ENCODE measurements at regions not wholly inside any gene's neighbourhood (a gene's known extent, or its start where the extent isn't known, plus 50 kb on each side); places are given as distances from the start of the nearest gene placed in this dataset.
"Not testable (repeated sequence)": the region's sequence is repeated elsewhere in the genome, so short reads cannot be mapped to it uniquely, and the experiment has no call there.

GRCh38 chr3:102906818-102907217 is 472.0 kb downstream of the ZPLD1 start:
- DNase-seq (ENCODE audit: low read depth in 2 of 2), result no peak

DNA sequence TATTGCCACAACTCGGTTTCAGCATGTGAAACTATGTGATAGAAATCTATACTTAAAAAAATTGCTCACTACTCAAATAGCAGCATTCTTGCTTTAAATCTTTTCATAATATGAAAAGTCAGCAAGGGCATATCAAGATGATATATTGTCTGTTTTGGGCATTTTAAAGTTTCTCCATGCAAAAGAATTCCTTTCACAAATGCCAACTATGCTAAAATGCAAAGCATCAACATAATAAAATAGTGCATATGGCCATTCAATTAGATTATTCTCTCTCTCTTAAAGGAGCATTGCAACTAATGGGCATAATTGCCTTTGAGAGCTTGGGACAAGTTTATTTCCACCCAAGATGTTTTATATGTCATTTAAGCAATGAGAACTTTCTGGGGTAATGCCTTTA is 475.1 kb downstream of the ZPLD1 start:
- DNase-seq (ENCODE audit: low read depth in 2 of 2), result no peak

- DNase-seq (ENCODE audit: low read depth in 2 of 2), result no peak
Observed at GRCh38 chr3:102916532-102916931, 481.7 kb downstream of the ZPLD1 start.

GRCh38 chr3:102926618-102927017 is 491.8 kb downstream of the ZPLD1 start:
- no peak for DNase-seq (ENCODE audit: low read depth in 2 of 2)

DNA sequence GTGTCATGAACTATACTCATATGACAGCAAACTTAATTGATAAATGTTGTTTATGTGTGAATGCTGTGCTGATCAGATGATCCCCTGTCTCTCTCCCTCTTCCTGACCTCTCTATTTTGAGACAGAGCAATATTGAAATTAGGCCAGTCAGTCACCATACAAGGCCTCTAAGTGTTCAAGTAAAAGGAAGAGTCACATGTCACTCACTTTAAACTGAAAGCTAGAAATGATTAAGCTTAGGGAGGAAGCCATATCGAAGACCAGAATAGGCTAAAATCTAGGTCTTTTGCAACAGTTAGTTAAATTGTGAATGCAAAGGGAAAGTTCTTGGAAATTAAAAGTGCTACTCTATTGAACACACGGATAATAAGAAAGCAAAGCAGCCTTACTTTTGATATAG is 498.6 kb downstream of the ZPLD1 start:
- DNase-seq (ENCODE audit: low read depth in 2 of 2), result no peak

- no peak for DNase-seq (ENCODE audit: low read depth in 2 of 2)
Observed at GRCh38 chr3:102936511-102937045, 501.8 kb downstream of the ZPLD1 start.

DNA sequence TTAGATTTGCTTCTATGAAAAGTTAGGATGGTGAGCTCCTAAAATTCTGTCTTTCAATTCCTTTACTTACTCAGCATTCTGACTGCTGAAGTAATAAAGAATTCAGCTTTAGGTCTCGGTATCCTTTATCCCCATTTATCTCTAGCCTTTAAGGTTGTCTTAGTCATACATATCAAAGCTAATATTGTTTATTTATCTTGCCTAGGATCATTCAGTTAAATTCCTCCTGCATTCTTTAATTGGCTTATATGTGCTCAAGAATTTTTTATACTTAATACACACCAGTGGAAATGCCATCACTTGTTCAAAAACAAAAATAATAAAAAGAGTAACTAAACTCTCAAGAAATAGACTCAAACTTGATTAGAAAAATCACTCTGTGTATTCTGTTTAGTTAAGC is 507.0 kb downstream of the ZPLD1 start:
- no peak for DNase-seq (ENCODE audit: low read depth in 2 of 2)

DNA sequence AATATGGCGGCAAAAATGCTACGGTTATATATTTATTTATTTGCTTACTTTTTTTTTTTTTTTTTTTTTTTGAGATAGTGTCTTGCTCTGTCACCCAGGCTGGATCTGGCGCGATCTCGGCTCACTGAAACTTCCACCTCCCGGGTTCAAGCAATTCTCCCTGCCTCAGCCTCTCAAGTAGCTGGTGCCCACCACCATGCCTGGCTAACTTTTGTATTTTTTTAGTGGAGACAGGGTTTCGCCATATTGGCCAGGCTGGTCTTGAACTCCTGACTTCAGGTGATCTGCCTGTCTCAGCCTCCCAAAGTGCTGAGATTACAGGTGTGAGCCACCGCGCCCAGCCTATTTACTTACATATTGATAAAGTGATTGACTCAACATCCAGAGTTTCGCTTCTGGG is 511.6 kb downstream of the ZPLD1 start:
- not testable (repeated sequence) for DNase-seq (ENCODE audit: low read depth in 2 of 2)

DNA sequence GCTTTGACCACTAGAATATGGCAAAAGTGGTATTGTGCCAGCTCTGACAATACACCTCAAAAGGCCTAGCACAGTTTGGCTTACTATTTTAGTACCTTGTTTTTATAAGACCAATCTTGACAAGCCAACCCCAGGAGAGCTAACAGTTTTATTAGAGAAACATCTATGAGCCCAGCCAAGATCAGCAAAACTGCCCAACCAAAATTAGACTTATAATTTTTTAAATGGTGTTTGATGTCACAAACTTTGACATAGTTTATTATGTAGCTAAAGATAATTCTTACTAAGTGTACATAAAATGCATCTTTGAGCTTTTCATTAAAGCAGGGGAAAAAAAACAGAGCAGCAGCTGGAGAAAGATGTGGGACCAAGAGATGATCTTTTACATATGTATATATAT is 537.5 kb downstream of the ZPLD1 start:
- no peak for DNase-seq (ENCODE audit: low read depth in 2 of 2)

DNA sequence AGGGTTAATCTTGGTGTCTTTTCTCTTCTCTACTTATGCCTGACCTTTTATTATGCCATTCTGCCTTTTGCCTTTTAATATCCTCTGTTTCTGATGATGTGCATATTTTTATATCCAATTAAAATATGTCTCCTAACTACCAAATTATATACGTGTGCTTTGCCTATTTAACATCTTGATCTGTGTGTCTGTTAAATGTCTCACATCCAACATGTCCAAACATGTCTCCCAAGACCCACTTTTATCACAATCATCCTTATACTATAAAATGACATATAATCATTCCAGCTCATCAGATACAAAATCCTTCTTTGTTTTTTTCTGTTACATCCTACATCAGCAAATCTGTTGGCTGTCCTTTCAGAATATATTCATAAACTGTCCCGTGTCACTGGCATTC is 539.5 kb downstream of the ZPLD1 start:
- no peak for DNase-seq (ENCODE audit: low read depth in 2 of 2)

DNA sequence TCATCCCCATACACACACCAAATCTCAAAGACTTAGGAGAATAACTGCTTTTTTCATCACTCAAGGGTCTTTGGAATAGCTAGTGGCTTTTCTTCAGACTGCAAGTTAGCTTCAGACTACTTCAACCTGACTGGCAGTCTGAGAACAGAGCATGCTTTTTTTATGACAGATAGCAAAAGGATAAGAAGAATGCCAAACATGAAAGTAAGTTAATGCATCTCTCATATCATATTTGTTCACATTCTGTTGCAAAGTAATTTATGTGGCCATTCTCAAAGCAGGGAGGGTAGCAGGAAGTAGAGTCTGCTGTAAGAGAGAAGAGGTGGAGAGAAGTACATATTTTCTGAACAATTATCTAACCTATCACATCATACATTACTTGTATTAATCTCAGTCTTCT is 544.4 kb downstream of the ZPLD1 start:
- DNase-seq (ENCODE audit: low read depth in 2 of 2), result no peak

GRCh38 chr3:102979682-102980354 is 545.0 kb downstream of the ZPLD1 start:
- DNase-seq (ENCODE audit: low read depth in 2 of 2), result no peak

GRCh38 chr3:102980355-102980696 is 545.5 kb downstream of the ZPLD1 start:
- DNase-seq (ENCODE audit: low read depth in 2 of 2), result no peak

GRCh38 chr3:103002425-103003176 is 567.8 kb downstream of the ZPLD1 start:
- DNase-seq (ENCODE audit: low read depth in 2 of 2), result no peak

DNA sequence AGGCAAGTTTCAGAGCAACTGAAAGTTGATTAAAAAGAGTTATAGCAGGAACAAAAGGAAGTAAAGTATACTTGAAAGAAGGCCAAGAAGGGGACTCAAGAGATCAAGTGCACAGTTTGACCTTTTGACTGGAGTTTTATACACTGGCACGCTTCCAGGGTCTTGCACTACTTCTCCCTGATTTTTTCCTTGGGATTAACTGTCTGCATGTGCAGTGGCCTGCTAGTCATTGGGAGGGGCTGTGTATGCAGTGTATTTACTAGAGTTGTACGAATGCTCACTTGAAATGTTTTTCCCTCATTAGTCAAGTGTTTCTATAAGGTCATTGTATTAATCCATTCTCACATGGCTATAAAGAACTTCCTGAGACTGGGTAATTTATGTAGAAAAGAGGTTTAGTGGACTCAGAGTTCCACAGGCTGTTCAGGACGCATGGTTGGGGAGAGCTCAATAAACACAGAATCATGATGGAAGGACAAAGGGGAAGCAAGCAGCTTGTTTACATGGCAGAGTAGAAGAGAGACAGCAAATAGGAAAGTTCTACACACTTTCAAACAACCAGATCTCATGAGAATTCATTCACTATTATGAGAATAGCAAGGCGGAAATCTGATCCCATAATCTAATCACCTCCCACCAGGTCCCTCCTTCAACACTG is 571.8 kb downstream of the ZPLD1 start:
- no peak for DNase-seq (ENCODE audit: low read depth in 2 of 2)

DNA sequence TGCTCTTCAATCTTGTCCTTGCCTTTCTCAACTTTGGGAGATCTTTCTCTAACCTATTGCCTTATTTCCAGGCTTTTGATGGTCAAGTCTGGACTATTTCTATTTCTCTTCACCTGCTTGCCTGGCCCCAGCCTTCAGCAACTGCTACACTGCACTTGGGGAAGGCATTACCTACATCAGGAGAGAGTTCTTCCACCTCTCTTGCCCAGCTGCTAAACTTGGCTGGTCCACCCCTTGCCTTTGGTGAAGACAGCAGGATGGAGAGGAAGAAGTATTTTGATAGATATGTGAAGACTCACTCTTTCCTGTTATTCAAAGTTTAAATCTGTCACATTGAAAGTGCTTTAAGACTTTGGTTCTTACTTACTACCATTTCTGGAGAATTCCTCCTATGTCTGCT is 574.8 kb downstream of the ZPLD1 start:
- no peak for DNase-seq (ENCODE audit: low read depth in 2 of 2)

DNA sequence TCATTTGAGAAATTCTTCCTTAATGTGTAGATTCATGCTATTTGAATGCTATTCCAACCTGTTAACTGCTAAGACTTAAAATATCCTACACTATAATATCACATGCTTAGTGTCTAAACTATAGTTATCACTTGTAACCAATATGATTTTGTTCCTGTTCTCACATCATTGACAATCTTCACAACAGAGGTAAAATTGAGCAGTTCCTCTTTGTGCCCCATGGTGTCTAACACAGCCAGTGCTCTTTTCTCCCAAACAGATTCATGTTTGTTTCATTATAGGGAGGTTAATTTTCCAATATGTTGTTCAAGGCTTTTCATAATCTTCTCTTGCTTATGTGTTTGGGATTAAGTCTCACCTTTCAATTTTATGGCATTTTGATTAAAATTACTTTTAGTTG is 591.1 kb downstream of the ZPLD1 start:
- no peak for DNase-seq (ENCODE audit: low read depth in 2 of 2)

DNA sequence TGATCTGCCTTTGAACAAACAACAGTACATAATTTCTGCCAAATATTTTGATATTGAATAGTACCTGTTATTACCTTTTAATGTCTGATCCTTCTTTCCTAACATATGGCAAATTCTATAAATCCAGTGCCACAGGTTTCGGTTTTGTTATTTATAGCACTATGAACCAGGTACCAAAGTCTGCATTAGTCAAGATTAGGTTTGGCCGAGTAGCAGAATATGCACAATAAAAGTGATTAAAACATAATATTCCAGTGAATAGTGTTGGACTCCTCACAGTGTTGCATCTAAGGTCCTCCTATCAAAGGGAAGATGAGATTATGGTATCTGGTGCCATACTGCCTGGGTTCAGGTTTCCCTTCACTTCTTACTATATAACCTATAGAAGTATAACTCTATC is 599.0 kb downstream of the ZPLD1 start:
- no peak for DNase-seq (ENCODE audit: low read depth in 2 of 2)

DNA sequence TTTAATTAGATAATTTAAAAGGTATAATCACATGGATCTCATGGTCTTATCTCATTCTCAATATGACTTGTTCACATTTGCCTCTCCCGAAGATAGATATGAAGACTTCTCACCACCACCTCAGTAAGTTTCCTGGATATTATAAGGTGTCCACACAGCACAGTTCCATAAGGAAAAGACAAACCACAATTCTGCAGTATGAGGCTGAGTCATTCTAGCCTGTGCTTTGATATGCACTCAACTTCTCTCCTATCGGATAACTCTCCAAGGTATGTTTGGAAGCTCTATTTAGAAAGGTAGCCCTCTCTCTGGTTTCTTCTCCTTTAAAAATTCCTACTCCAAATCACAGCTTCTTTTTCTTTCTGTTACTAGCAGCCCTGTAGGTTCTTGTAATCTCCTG is 612.8 kb downstream of the ZPLD1 start:
- no peak for DNase-seq (ENCODE audit: low read depth in 2 of 2)

- DNase-seq (ENCODE audit: low read depth in 2 of 2), result no peak
Observed at GRCh38 chr3:103048068-103048722, 613.4 kb downstream of the ZPLD1 start.

GRCh38 chr3:103052236-103052830 is 617.5 kb downstream of the ZPLD1 start:
- DNase-seq (ENCODE audit: low read depth in 2 of 2), result no peak

DNA sequence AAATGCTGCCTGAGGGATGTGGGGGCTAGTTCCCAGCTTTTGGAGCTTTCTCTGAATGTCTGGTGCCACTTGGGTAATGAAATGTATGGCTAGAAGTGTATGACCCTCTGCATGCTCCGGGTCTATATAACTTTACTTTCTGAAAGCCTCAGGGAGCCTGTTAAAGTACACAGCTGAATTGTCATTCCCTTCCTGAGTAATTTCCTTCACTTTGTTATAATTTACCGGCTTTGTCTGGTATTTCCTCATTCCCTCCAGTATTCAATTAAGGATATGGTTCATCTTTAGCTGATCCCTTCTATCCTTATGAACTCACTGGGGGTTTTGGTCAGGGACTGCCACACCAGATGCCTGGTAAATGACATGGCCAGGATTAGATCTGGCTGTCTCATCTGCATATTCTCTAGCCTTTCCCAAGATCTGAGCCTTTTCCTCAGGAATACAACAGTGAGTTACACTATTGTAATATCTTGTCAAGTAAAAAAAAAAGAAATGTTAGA is 620.3 kb downstream of the ZPLD1 start:
- no peak for DNase-seq (ENCODE audit: low read depth in 2 of 2)
